ENCODE measurements at regions not wholly inside any gene's neighbourhood (a gene's known extent, or its start where the extent isn't known, plus 50 kb on each side); places are given as distances from the start of the nearest gene placed in this dataset.

GRCh38 chr17:72462407-72462806, 341.6 kb downstream of the SOX9 start:
- TF ChIP-seq GATA2 (IDR thresholded peaks at IDR 0.05; ENCODE audit: low read depth, low read length) (no peak), GATA3 (IDR thresholded peaks at IDR 0.05; ENCODE audit: low read depth, low read length) (no peak)
